Transverse colon (tissue), 4 donors: ENCODE measurements at regions not wholly inside any gene's neighbourhood (a gene's known extent, or its start where the extent isn't known, plus 50 kb on each side); places are given as distances from the start of the nearest gene placed in this dataset.

Experiments used
- DNase-seq: peaks from one replicate; pipeline ENCODE4 v3.0.0-alpha.2; 2019
- H3K27ac ChIP-seq, 4 donors: fragments of 200-600 bp; sonication (generic); 2 replicates each; pipeline ENCODE4 v1.5.1; 2016 to 2018; ENCODE audit warnings: inconsistent platforms in 4 of 4
- H3K27me3 ChIP-seq: fragments of 200-600 bp; sonication (generic); 2 replicates; pipeline ENCODE4 v1.5.1; 2017; ENCODE audit warnings: inconsistent platforms
- H3K36me3 ChIP-seq, 4 donors: fragments of 200-600 bp; sonication (generic); 2 replicates each; pipeline ENCODE4 v1.5.1; 2017 to 2019; ENCODE audit warnings: inconsistent platforms in 4 of 4
- H3K4me1 ChIP-seq, 4 donors: fragments of 200-600 bp; sonication (generic); 2 replicates each; pipeline ENCODE4 v1.5.1; 2017 to 2020; ENCODE audit warnings: inconsistent platforms in 4 of 4
- H3K4me3 ChIP-seq, 4 donors: fragments of 200-600 bp; sonication (generic); 1 replicate in 1 of 4; 2 replicates in 3 of 4; pipeline versions ENCODE4 v1.5.1 to v1.6.1; 2017 to 2019; ENCODE audit warnings: inconsistent platforms in 4 of 4
- H3K9me3 ChIP-seq, 2 donors: fragments of 200-600 bp; sonication (generic); 2 replicates each; pipeline ENCODE4 v1.5.1; 2017 to 2019; ENCODE audit warnings: inconsistent platforms in 2 of 2
- POLR2A ChIP-seq: fragments of 450-650 bp; IDR thresholded peaks from one replicate; pipeline ENCODE4 v1.6.1; 2016; ENCODE audit warnings: antibody characterized with exemption, mild to moderate bottlenecking, moderate library complexity
- WGBS, 2 donors: methylation state at CpG; one replicate each; pipeline ENCODE4 v1.1.5; 2018; ENCODE audit warnings: low coverage in 1 of 2; 5-methylcytosine and 5-hydroxymethylcytosine counted together
- in situ Hi-C, 4 donors: fragments of 200-750 bp; cut with MboI; loops; one replicate each; pipeline versions ENCODE4 v1.15.0 to v1.15.1; 2017; ENCODE audit warnings: low sequenced_read_pairs in 3 of 4, low pct_ligation_motif_present in 1 of 4, low pct_unique_long_range_greater_than_20kb in 1 of 4
- intact Hi-C: fragments of 100-400 bp; cut with DNase I; formaldehyde crosslinking; loops from one replicate; pipeline ENCODE4 v1.15.1; 2023; ENCODE audit warnings: low total_unique reads
- TF ChIP-seq, protein P1 (sequence below), 5 experiments: fragments of 200-600 bp in 3 of 5; fragments of 450-650 bp in 2 of 5; sonication (generic) in 3 of 5; IDR thresholded peaks; 1 replicate in 2 of 5; 2 replicates in 3 of 5; pipeline ENCODE4 v1.5.1; 2016 to 2017; ENCODE audit warnings: antibody characterized with exemption in 5 of 5, inconsistent platforms in 3 of 5, mild to moderate bottlenecking in 2 of 5, moderate library complexity in 1 of 5

DNA sequence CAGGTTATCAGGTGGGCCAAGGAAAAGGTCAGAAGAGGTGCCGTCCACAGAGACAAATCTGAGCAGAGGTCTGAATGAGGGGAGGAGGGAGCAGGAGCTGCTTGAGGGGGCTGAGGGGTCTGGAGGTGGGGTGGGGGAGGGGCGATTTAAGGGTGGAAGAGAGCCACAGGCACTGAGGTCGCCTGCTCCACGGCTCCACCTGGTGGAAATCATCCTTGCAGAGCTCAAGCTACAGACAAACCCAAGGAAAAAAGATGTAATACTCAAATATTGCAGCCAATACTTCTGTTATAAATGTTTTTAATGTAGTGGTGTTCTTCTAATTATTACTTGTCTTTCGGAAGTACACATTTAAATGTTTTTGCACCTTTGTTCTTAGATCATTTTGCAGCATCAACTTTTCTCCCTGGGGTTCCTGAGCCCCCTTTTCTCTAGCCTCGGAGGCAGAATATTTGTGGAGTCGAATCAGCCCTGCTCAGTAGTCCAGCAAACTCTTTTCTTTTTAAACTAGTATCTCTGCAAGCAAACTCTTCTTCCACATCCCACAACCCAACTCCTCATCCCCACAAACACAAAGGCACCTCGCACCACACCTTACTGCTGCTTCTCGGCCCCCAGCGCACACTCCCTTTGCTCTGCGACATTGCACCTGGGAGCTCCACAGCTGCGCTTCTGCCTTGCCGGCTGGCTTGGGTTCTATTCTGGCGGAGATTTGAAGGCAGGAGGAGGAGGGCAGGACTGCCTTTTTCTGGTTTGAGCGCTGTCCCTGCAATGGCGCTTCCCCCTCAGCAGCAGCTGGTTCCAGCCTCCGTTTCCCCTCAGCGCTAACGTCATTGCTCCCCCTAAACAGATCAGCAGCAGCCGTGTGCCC is 51.0 kb upstream of the TFAP2A start:
- TF ChIP-seq POLR2A = no peak
- TF ChIP-seq, protein P1, sequence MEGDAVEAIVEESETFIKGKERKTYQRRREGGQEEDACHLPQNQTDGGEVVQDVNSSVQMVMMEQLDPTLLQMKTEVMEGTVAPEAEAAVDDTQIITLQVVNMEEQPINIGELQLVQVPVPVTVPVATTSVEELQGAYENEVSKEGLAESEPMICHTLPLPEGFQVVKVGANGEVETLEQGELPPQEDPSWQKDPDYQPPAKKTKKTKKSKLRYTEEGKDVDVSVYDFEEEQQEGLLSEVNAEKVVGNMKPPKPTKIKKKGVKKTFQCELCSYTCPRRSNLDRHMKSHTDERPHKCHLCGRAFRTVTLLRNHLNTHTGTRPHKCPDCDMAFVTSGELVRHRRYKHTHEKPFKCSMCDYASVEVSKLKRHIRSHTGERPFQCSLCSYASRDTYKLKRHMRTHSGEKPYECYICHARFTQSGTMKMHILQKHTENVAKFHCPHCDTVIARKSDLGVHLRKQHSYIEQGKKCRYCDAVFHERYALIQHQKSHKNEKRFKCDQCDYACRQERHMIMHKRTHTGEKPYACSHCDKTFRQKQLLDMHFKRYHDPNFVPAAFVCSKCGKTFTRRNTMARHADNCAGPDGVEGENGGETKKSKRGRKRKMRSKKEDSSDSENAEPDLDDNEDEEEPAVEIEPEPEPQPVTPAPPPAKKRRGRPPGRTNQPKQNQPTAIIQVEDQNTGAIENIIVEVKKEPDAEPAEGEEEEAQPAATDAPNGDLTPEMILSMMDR (IDR thresholded peaks at IDR 0.05) = peak in 1 of 5 experiments; percentile 16
- intact Hi-C loops = no loop called here
- Histone ChIP-seq H3K4me1 (no peaks in the 10 kb centered on the region), H3K4me3 (no peak overlapping the region), H3K9me3 (no peaks in the 10 kb centered on the region), H3K36me3 (no peaks in the 10 kb centered on the region), H3K27ac (no peak overlapping the region), H3K27me3 (peaks cover 10% of the 10 kb centered on the region)
- no peak for DNase-seq
- WGBS, 2 donors = 41 to 58% methylated on average over 8 to 20 of the region's 20 CpGs
- in situ Hi-C loops = no loop called here
